NCI-H524 treated with DMSO at 0.1 percent for 48 hours (cell line): ENCODE measurements at regions not wholly inside any gene's neighbourhood (a gene's known extent, or its start where the extent isn't known, plus 50 kb on each side); places are given as distances from the start of the nearest gene placed in this dataset.
"Not testable (repeated sequence)": the region's sequence is repeated elsewhere in the genome, so short reads cannot be mapped to it uniquely, and the experiment has no call there.

Experiments used
- DNase-seq: peaks from one replicate; lab custom pipeline; 2025; lab: John Stamatoyannopoulos, UW

DNA sequence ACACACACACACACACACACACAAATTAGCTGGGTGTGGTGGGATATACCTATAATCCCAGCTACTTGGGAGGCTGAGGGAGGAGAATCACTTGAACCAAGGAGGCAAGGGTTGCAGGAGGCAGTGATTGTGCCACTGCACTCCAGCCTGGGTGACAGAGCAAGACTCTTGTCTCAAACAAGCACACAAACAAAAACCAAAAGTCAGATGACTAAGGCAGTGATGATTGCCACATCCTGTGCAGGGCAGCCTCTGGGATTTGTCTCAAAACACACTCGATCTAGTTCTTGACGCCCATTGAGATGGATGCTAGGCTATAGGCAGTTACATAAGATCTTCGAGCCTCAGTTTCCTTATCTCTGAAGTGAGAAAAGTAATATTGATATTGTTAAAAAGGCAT, 183.1 kb upstream of the NOTCH2NLA start:
- DNase-seq = not testable (repeated sequence)

DNA sequence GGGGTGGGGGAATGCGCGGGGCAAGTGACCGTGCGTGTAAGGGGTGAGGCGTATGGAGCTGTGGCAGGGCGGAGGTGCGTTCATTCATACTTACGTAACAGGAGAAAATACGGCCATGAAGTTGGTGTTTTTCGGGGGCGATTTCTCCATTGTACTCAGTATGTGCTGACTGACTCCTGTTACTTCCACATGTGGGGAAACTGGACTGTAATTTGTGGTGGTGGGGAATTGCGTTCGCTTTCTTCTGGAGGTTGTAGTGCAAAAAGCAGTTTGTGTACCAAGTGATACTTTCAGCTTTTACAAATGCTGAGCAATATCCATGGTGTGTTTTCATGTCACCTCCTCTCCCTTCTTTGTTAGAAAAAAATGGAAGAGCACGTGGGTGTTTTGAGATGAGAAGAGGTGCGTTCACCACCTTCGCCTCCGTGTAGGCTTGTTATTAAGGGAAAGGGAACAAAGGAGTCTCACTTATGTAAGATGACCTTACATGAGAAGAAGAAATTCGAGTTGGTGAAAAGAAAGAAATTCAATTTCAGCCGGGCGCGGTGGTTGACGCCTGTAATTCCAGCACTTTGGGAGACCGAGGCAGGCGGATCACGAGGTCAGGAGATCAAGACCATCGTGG, 181.1 kb upstream of the NOTCH2NLA start:
- peak; percentile 19 for DNase-seq

DNA sequence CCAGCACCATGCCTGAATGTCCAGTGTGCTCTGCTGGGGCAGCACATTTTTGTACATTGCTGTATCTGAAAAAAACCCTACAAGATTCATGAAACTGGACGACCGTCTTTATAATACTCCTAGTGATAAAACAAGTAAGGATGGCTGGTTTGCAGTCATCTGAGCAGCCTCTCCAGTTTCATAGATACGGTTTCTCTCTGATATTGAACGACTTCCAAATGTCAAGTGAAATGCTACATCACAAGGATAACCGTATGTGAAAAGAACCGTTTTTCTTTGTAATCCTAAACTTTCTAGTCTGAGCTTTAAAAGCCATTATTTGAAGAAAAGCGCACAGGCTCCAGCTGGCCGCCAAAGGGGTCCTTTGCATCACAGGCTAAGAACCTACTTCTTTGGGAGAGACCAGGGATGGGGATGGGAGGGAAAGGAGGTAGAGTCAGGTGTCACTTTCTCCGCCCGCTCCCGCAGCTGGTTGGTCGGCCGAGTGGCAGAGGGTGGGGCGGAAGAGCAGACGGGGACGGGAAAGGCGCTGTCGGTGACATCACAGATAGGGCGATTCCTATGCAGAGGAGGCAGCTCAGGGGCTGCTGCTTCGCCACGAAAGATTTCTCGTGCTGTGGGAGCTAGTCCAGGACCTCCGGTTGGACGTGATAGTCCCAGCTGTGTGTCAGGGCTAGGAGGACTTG, 180.4 kb upstream of the NOTCH2NLA start:
- peak; percentile 19 for DNase-seq

DNA sequence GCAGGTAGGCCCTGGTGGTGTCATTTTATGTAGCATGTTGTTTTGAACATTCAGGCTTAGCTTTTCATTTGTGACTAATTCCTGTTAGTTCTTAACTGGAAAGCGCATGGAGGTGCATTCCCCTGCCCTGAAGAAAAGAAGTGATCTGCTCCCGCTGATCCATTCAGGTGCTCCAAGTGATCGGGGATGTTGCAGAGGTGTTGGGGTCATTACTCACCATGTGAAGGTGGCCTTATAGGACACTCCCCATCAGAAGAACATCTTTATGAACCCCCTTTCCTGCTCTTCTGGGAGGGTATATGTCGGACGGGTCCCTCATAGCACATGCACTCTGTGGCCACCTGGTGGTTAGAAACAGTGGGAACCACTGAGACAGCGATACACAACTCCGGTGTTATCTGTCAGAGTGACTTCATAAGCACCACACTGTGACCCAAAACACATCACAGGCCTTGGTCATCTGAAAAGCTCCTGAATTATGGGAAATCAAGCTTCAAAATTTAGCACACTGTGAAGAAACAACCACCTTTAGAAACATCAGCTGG, 172.5 kb upstream of the NOTCH2NLA start:
- not testable (repeated sequence) for DNase-seq

DNA sequence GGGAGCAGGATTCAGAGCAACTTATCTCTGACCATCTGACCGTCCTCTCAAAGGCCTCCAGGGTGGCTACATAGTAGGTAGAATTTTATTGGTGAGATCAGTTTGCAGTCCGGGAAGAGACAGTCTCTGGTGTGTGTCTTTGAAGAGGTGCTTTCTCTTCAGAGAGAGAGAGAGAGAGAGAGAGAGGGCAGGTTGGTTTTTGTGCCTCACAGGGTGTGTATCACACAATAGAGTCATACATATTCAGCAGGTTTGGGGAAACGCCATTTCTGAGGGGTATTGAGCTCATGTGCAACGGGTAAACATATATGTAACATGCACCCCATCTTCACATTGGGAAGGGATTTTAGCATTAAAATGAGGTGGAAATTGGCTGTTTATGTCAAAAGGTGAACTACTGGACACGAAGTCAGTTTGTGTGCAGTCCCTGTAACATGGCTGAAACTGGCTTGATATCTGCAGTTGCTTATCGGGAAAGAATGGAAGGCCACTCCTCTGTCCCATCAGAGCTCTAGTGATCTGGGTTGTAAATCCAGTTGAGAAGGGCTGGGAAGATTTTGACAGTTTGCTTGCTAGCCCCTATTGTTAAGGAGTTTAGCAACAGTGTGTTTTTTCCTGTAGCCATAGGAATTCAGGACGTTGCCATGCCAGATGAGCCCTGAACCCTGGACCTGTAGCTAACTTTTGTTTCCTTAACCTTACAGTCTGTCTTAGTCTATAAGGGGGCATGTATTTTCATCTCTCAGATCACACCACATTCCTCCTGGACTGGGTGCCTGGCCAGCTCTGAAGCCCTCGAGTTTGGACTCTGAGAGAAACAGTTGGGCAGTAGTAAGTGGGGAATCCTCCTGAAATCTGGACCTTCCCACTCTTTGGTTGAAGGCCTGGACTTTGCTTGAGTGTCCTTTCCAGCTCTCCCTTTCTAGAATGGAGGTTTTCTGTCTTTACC, 171.6 kb upstream of the NOTCH2NLA start:
- not testable (repeated sequence) for DNase-seq

DNA sequence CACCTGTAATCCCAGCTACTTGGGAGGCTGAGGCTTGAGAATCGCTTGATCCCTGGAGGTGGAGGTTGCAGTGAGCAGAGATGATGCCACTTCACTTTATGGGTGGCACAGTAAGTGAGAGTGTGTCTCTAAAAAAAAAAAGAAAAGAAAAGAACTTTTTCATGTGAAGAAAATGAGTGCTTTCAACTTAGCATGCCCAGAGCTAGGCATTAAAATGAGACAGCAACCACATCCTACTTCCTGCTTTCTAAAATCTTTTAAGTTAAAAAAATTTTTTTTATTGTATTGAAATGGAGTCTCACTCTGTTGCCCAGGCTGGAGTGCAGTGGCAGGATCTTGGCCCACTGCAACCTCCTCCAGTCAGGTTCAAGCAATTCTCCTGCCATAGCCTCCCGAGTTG, 170.4 kb upstream of the NOTCH2NLA start:
- DNase-seq = not testable (repeated sequence)

DNA sequence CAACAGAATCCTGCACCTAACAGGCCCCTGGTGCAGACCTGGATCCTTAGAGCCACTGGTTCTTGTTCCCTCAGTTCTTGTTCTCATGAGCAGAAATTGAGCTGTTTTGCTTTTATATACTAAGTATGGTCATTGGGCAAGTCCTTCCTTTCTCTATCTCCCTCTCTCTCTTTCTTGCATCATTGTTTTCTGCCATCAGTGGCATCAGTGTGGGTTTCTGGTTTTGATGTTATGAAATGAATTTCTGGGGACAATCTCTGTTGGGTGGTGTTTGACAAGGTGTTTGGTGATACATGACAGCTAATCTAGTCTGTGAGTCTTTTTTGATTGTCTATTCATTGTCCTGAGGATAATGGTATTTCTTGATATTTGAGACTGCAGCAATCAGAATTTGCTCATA, 168.0 kb upstream of the NOTCH2NLA start:
- not testable (repeated sequence) for DNase-seq

DNA sequence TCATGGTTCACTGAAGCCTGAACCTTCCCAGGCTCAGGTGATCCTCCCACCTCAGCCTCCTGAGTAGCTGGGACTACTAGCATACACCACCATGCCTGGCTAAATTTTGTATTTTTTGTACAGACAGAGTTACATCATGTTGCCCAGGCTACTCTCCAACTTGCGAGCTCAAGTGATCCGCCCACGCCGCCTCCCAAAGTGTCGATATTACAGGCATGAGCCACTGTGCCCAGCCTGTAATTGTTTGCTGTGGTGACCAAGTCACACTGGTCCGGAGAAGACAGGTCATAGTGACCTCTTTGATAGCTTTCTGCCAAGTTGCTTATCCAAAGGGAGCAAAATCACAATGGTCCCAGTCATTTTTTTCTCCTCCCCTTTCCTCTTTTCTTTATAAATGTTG, 167.4 kb upstream of the NOTCH2NLA start:
- not testable (repeated sequence) for DNase-seq

DNA sequence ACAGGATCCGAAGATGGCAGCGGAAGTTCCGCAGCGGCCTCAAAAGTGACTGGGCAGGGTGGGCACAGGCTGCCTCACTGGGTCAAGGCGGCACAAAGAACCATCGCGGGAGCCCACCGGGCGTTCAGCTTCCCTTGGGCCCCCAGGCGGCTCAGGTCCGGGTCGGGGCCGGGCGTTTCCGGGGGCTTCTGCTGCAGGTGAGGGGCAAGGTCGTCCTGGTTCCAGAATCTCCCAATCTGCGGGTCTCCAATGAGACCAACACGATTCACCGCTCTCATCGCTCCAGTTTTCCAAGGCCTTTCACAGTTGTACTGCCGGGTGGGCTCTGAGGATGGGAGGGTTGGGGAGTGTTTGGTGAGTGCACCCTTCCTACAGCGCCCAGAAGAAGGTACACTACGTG, 165.0 kb upstream of the NOTCH2NLA start:
- DNase-seq = not testable (repeated sequence)

DNA sequence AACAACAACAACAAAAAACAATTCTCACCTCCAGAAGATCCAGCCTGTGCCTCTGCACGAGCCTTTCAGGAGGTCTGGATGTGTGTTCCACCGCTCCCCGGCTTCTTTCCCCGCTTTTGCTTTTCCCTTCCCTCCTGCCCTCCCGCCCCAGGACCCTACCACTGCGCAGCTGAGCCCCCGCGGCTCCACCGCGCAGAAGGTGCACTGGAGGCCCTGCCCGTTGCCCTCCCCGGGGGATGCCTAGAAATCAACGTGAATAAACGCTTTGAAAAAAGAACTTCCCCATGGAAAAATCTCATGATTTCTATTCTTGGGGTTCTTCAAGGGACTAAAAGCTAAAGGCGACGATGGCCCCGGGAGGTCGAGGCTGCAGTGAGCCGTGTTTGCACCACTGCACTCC, 164.3 kb upstream of the NOTCH2NLA start:
- not testable (repeated sequence) for DNase-seq

DNA sequence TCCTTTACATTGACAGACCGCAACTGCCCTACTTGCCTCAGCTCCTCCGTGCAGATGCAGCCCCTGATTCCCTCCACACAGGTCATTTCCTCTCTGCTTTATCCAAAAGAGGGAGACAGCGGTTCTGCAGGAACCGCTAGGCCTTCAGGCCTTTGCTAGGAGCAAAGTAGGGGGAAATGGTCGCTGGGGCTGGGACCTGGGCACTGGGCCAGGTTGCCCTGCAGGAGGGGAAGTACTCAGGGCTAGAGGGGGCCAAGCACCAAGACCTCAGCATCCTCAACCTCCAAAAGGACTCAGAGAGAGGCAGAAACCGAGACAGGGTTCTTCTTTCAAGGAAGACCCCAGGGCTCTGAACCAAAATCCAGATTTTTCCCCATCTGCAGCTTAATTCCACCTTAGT, 160.4 kb upstream of the NOTCH2NLA start:
- not testable (repeated sequence) for DNase-seq

DNA sequence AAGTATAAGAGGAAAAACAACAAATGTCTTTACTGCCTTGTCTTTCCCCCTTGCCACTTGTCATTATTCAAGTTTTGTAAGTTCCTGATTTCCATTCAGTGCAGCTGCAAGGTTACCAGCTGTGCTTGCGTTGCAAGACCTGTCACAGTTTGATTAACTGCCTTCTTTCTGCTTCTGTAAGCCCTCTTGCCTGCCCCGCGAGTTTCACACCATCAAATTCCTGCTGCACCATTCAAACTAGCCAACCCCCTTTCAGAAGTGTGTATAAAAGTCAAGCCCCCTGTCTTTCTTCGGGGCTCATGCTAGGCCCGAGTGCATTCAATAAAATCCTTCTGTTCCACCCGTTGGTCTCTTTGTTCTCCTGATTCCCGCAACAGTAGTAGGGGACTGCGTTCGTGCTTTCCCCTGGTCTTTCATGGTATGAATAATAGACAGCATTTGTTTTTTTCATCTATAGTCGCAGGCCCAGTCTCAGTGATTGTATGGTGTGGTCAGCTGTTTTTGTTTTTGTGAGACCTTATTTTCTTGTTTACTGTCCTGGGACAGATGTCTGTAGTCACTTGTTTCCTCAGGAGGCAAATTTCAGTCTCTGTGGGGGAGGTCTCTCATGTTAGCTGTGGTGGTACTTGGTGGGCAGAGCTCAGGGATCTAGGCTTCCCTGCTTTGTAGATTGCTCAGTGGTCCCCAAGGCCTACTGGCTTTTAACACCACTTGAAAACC, 159.1 kb upstream of the NOTCH2NLA start:
- not testable (repeated sequence) for DNase-seq

DNA sequence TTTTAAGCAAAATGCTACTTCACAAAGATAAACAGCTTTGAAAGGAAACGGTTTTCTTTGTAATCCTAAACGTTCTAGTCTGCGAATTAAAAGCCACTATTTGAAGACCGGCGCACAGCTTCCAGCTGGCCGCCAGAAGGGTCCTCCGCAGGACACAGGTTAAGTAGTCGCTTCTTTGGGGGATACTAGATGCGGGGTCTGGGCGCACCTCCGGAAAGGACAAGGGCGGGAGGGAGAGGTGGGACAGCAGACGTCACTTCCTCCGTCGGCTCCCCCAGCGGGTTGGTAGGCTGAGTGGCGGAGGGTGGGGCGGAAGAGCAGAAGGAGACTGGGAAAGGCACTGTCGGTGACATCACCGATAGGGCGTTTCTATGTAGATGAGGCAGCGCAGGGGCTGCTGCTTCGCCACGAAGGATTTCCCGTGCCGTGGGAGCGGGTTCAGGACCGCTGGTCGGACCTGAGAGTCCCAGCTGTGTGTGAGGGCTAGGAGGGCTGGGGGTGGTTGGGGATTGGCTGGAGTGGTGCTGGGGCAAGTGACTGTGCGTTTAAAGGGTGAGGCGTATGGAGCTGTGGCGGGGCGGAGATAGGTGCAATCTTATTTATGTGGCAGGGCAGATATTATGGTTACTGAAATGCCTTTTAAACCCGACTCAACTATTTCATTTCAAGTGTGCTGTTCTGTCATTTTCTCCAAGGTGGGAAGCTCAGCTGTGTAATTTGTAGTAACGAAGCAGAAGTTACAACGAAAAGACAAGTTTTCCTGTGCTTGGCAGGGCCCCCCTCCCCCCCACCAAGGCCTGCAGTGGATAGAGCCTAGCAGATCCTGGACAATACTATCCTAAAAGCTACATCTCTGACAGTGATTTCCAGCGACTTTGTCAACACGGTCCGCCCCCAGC, 158.3 kb upstream of the NOTCH2NLA start:
- DNase-seq = peak; percentile 20

DNA sequence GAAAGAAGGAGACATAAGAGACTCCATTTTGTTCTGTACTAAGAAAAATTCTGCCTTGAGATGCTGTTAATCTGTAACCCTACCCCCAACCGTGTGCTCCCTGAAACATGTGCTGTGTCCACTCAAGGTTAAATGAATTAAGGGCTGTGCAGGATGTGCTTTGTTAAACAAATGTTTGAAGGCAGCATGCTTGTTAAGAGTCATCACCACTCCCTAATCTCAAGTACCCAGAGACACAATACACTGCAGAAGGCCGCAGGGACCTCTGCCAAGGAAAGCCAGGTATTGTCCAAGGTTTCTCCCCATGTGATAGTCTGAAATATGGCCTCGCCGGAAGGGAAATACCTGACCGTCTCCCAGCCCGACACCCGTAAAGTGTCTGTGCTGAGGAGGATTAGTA, 152.4 kb upstream of the NOTCH2NLA start:
- DNase-seq = not testable (repeated sequence)

DNA sequence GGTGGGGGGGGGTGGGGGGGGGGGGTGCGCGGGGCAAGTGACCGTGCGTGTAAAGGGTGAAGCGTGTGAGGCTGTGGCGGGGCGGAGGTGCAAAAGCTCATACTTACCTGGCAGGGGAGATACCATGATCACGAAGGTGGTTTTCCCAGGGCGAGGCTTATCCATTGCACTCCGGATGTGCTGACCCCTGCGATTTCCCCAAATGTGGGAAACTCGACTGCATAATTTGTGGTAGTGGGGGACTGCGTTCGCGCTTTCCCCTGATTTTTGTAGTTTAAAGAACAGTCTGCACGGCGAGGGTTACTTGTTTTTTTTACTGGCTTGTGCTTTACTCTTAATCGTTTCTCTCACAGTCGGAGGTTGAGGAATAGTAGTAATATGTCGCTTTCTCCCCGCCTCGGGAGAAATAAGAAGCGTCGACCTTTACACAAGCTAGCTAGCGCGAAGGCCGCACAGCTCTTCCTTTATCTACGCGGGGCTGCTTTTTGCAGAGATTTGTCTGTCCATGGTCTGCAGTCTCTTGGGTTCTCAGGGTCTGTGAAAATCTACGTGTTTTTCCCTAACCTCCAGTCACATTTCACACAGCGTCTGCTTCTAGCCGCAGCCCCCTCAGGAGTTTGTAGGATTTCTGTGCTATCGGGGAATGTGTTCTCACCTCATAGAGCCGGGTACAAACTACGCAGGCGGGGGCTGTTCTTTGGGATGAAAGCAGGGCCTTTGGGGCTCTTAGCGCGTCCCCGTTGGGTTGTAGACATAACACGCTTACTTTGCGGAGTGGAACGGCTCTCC, 148.1 kb upstream of the NOTCH2NLA start:
- DNase-seq = peak; percentile 94

DNA sequence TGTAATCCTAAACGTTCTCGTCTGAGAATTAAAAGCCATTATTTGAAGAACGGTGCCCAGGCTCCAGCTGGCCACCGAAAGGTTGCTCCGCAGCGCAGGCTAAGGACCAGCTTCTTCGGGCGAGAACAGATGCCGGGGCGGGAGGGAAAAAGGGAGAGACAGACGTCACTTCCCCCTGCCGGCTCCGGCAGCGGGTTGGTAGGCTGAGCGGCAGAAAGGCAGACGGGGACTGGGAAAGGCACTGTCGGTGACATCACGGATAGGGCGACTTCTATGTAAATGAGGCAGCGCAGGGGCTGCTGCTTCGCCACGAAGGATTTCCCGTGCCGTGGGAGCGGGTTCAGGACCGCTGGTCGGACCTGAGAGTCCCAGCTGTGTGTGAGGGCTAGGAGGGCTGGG, 147.5 kb upstream of the NOTCH2NLA start:
- DNase-seq = not testable (repeated sequence)

DNA sequence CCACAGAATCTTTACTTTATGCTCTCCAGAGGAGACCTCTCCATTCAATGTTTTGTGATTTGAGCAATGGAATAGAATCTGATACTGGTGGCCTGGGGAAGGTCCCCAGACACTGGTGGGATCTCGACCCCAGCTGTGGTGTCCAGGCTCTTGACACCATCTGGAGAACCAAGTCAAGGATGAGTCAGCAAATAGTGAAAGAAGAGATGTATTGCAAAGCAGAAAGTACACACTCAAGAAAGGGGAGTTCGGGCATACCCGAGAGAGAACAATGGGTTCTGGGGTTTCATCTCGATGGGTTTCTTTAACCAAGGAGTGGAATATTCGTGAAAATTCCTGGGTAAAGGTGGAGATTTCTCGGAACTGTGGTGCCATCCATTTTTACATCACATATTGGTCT, 146.3 kb upstream of the NOTCH2NLA start:
- not testable (repeated sequence) for DNase-seq

DNA sequence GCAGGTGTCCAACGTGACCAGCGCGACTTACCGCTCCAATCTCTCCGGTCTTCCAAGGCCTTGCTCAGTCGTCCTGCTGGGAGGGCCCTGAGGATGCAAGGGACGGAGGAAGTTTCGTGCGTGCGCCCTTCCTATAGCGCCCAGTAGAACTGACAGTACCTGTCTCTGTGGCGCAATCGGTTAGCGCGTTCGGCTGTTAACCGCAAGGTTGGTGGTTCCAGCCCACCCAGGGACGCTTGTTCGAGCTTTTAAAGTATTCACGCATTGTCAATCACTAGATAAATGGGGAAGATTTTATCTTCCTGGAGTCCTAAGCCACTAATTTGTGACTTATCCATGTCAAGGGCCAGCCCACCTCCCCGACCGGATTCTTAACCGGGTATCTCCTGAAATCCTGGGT, 141.1 kb upstream of the NOTCH2NLA start:
- peak; percentile 26 for DNase-seq

DNA sequence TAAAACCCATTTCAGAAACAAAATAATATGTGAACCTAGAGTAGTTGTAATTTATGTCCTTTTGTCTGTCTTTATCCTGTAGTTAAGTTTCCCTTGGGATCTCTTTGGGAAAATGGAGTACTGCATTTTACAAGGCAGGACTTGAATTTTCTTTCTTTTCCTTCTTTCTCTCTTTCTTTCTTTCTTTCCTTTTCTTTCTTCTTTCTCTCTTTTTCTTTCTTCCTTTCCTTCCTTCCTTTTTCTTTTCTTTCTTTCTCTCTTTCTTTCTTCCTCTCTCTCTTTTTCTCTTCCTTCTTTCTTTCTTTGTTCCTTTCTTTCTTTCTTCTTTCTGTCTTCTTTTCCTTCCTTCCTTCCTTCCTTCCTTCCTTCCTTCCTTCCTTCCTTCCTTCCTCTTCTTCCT, 126.6 kb upstream of the NOTCH2NLA start:
- not testable (repeated sequence) for DNase-seq

DNA sequence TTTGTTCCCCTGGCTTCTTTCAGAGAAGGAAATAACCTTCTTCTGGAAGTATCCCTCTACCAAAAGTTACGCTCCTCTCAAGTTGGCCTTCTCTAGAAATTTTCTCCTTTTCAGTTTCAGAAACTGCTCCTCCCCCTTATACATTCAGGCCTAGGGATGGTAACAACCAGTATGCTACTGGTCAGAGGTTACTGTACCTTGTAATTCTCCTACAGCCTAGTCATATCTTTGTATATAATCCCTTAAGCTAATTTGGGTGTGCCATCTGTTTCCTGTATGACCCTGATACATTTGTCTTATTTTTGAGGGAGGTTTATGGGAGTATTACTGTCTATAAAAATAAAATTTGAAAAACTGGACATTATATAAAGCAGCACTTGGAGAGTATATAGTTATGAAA, 98.0 kb upstream of the NOTCH2NLA start:
- DNase-seq = not testable (repeated sequence)
